GM19372 (cell line): ENCODE measurements at regions not wholly inside any gene's neighbourhood (a gene's known extent, or its start where the extent isn't known, plus 50 kb on each side); places are given as distances from the start of the nearest gene placed in this dataset.
"Not testable (repeated sequence)": the region's sequence is repeated elsewhere in the genome, so short reads cannot be mapped to it uniquely, and the experiment has no call there.

ENCODE experiments used
- ATAC-seq: cut with Tn5 transposase; IDR thresholded peaks from one replicate; pipeline ENCODE4 v1.9.1; 2021; ENCODE audit warnings: mild to moderate bottlenecking, low read depth, moderate library complexity; ENCODE audit not compliant: unreplicated experiment

GRCh38 chrX:148080593-148080992, 99.5 kb downstream of the FMR1NB start:
- no peak for ATAC-seq

GRCh38 chrX:148084611-148085010, 103.5 kb downstream of the FMR1NB start:
- ATAC-seq = no peak

- ATAC-seq = no peak
These were observed 139.0 kb downstream of the FMR1NB start for GRCh38 chrX:148120151-148120550.

GRCh38 chrX:148120999-148121623, 140.0 kb downstream of the FMR1NB start:
- no peak for ATAC-seq

- not testable (repeated sequence) for ATAC-seq
These were observed 147.9 kb downstream of the FMR1NB start for GRCh38 chrX:148128872-148129505.

- ATAC-seq = no peak
These were observed 152.1 kb downstream of the FMR1NB start for GRCh38 chrX:148133105-148133725.

GRCh38 chrX:148134578-148134977, 153.4 kb downstream of the FMR1NB start:
- ATAC-seq = no peak

GRCh38 chrX:148135738-148136137, 154.6 kb downstream of the FMR1NB start:
- no peak for ATAC-seq

- no peak for ATAC-seq
These were observed 165.0 kb downstream of the FMR1NB start for GRCh38 chrX:148146121-148146520.

- ATAC-seq = no peak
These were observed 175.8 kb downstream of the FMR1NB start for GRCh38 chrX:148156986-148157385.

GRCh38 chrX:148159796-148160195, 178.7 kb downstream of the FMR1NB start:
- ATAC-seq = no peak

- no peak for ATAC-seq
These were observed 180.6 kb downstream of the FMR1NB start for GRCh38 chrX:148161701-148162100.

- ATAC-seq = no peak
These were observed 204.5 kb downstream of the FMR1NB start for GRCh38 chrX:148185631-148186030.

- ATAC-seq = no peak
These were observed 211.4 kb downstream of the FMR1NB start for GRCh38 chrX:148192547-148192946.

- no peak for ATAC-seq
These were observed 212.6 kb downstream of the FMR1NB start for GRCh38 chrX:148193759-148194158.

- no peak for ATAC-seq
These were observed 222.4 kb downstream of the FMR1NB start for GRCh38 chrX:148203531-148203930.

- ATAC-seq = no peak
These were observed 223.1 kb downstream of the FMR1NB start for GRCh38 chrX:148204195-148204594.

GRCh38 chrX:148214786-148215185, 233.6 kb downstream of the FMR1NB start:
- ATAC-seq = no peak

- no peak for ATAC-seq
These were observed 234.6 kb downstream of the FMR1NB start for GRCh38 chrX:148215726-148216125.

GRCh38 chrX:148223361-148223760, 242.2 kb downstream of the FMR1NB start:
- no peak for ATAC-seq

GRCh38 chrX:148228521-148228920, 247.4 kb downstream of the FMR1NB start:
- ATAC-seq = no peak

GRCh38 chrX:148229801-148230303, 248.7 kb downstream of the FMR1NB start:
- ATAC-seq = no peak
